ENCODE measurements at regions not wholly inside any gene's neighbourhood (a gene's known extent, or its start where the extent isn't known, plus 50 kb on each side); places are given as distances from the start of the nearest gene placed in this dataset.

GRCh38 chr6:126880964-126881363 is 237.5 kb upstream of the RSPO3 start:
- no peaks in the 10 kb centered on the region for H3K9me3 ChIP-seq (ENCODE audit: low read length)
- ChIA-PET CTCF (no interaction called here), POLR2A (ENCODE audit: unreplicated experiment) (no interaction called here)
- H2AFZ ChIP-seq (ENCODE audit: low read length): no peak overlapping the region
- H3K36me3 ChIP-seq (ENCODE audit: low read depth, low read length): no peaks in the 10 kb centered on the region
- no peak overlapping the region for H3K4me3 ChIP-seq (ENCODE audit: low read length)
- H3F3A ChIP-seq (ENCODE audit: low read length, unreplicated experiment): no peaks in the 10 kb centered on the region
- no peak for DNase-seq
- TF ChIP-seq EZH2phosphoT487 (IDR thresholded peaks at IDR 0.05; ENCODE audit: borderline replicate concordance, low read length): no peak
- no peak for TF ChIP-seq EZH2 (IDR thresholded peaks at IDR 0.05; ENCODE audit: low read length, unreplicated experiment)
- no peak overlapping the region for H3K4me2 ChIP-seq (ENCODE audit: low read length)
- no peaks in the 10 kb centered on the region for H3K27me3 ChIP-seq (ENCODE audit: low read length)
- intact Hi-C loops (cut with micrococcal nuclease): no loop called here
- H3K4me1 ChIP-seq (ENCODE audit: insufficient read depth, low read length): no peaks in the 10 kb centered on the region
- H3K79me2 ChIP-seq (ENCODE audit: low read length): no peaks in the 10 kb centered on the region
- H4K20me1 ChIP-seq (ENCODE audit: low read length): no peaks in the 10 kb centered on the region
- no peak overlapping the region for H3K9ac ChIP-seq (ENCODE audit: low read length)
- H3K9me2 ChIP-seq (replicated peaks; ENCODE audit: low read length): no peaks in the 10 kb centered on the region
- ATAC-seq: no peak
- BruUV-seq (replicated peaks): no TSS peak
- H3K27ac ChIP-seq (ENCODE audit: low read length): no peak overlapping the region

- Histone ChIP-seq H3K9ac (ENCODE audit: low read length) (no peak overlapping the region), H3K27ac (ENCODE audit: low read length) (no peak overlapping the region), H4K20me1 (ENCODE audit: low read length) (no peaks in the 10 kb centered on the region), H3K4me1 (ENCODE audit: insufficient read depth, low read length) (no peaks in the 10 kb centered on the region), H3K4me2 (ENCODE audit: low read length) (no peak overlapping the region), H3K4me3 (ENCODE audit: low read length) (no peak overlapping the region), H3K27me3 (ENCODE audit: low read length) (no peaks in the 10 kb centered on the region), H3K79me2 (ENCODE audit: low read length) (no peaks in the 10 kb centered on the region), H3K9me3 (ENCODE audit: low read length) (no peaks in the 10 kb centered on the region), H3K9me2 (replicated peaks; ENCODE audit: low read length) (no peaks in the 10 kb centered on the region), H3K36me3 (ENCODE audit: low read depth, low read length) (no peaks in the 10 kb centered on the region), H3F3A (ENCODE audit: low read length, unreplicated experiment) (no peaks in the 10 kb centered on the region), H2AFZ (ENCODE audit: low read length) (no peak overlapping the region)
- CTCF ChIA-PET: no interaction called here
- no TSS peak for BruUV-seq (replicated peaks)
- intact Hi-C loops (cut with micrococcal nuclease): no loop called here
- POLR2A ChIA-PET (ENCODE audit: unreplicated experiment): no interaction called here
- ATAC-seq (no peak), DNase-seq (no peak)
- TF ChIP-seq, protein P1, sequence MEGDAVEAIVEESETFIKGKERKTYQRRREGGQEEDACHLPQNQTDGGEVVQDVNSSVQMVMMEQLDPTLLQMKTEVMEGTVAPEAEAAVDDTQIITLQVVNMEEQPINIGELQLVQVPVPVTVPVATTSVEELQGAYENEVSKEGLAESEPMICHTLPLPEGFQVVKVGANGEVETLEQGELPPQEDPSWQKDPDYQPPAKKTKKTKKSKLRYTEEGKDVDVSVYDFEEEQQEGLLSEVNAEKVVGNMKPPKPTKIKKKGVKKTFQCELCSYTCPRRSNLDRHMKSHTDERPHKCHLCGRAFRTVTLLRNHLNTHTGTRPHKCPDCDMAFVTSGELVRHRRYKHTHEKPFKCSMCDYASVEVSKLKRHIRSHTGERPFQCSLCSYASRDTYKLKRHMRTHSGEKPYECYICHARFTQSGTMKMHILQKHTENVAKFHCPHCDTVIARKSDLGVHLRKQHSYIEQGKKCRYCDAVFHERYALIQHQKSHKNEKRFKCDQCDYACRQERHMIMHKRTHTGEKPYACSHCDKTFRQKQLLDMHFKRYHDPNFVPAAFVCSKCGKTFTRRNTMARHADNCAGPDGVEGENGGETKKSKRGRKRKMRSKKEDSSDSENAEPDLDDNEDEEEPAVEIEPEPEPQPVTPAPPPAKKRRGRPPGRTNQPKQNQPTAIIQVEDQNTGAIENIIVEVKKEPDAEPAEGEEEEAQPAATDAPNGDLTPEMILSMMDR (conservative IDR thresholded peaks at IDR 0.05; ENCODE audit: low read depth, low read length): no peak
- no peak for TF ChIP-seq EZH2 (IDR thresholded peaks at IDR 0.05; ENCODE audit: low read length, unreplicated experiment)
- TF ChIP-seq EZH2phosphoT487 (IDR thresholded peaks at IDR 0.05; ENCODE audit: borderline replicate concordance, low read length): no peak
Measured at GRCh38 chr6:126886106-126886505, 232.4 kb upstream of the RSPO3 start.

DNA sequence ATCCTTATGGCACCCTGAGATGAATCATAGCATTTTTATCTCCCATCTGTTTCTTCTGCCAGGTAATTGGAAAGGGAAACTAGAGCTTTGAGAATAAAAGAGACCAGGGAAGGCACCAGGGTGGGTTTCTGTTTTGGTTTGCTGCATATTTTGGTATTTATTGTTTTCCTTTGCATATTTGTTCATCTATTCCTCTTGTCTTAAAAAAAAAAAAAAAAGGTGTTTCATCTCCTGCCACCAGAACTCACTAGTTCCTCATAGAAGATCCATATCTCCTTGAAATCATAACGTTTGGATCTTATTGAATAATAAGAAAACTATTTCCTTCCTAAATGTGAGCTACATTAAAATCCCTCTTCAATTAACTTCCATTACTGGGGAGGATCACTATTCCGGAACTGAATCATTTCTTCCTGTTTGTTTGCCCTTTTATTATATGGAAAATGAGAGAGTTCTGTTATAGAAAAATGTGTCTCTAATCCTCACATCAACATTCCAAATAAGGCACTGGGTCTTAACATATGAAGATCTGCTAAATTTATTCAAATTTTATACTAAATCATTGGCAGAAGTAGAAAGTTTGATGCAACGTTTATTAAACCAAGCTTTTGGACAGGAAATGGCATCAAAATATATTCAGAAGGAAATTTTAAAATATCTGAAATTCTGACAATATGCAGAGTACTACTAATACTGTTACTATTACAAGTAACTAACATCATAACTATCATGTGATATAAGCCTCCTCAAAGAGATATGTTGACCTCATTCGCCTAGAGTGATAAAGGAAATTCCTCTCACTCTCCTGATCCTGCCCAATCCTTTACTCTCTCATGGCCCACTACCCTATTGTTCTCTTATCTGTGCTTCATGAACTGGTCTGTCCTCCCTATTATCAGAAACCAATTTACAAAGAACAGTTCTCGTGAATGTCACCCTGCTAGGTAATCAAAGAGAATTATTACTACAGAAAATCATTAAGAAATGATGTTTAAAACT is 229.4 kb upstream of the RSPO3 start:
- no TSS peak for BruUV-seq (replicated peaks)
- Histone ChIP-seq H3K4me3 (ENCODE audit: low read length) (no peak overlapping the region), H3K9me2 (replicated peaks; ENCODE audit: low read length) (no peaks in the 10 kb centered on the region), H3K27ac (ENCODE audit: low read length) (no peak overlapping the region), H2AFZ (ENCODE audit: low read length) (no peak overlapping the region), H3K79me2 (ENCODE audit: low read length) (no peaks in the 10 kb centered on the region), H3K4me1 (ENCODE audit: insufficient read depth, low read length) (no peaks in the 10 kb centered on the region), H3K27me3 (ENCODE audit: low read length) (no peaks in the 10 kb centered on the region), H3K9ac (ENCODE audit: low read length) (no peak overlapping the region), H3K9me3 (ENCODE audit: low read length) (no peaks in the 10 kb centered on the region), H3K4me2 (ENCODE audit: low read length) (no peak overlapping the region), H3K36me3 (ENCODE audit: low read depth, low read length) (no peaks in the 10 kb centered on the region), H4K20me1 (ENCODE audit: low read length) (no peaks in the 10 kb centered on the region), H3F3A (ENCODE audit: low read length, unreplicated experiment) (no peaks in the 10 kb centered on the region)
- TF ChIP-seq EZH2 (IDR thresholded peaks at IDR 0.05; ENCODE audit: low read length, unreplicated experiment) (no peak), EZH2phosphoT487 (IDR thresholded peaks at IDR 0.05; ENCODE audit: borderline replicate concordance, low read length) (no peak)
- TF ChIP-seq, protein P1 (conservative IDR thresholded peaks at IDR 0.05; ENCODE audit: low read depth, low read length): no peak
- ChIA-PET POLR2A (ENCODE audit: unreplicated experiment) (no interaction called here), CTCF (no interaction called here)
- intact Hi-C loops (cut with micrococcal nuclease): no loop called here
- DNase-seq: peak; percentile 2
- ATAC-seq: no peak
